HEK293T (cell line): ENCODE measurements at regions not wholly inside any gene's neighbourhood (a gene's known extent, or its start where the extent isn't known, plus 50 kb on each side); places are given as distances from the start of the nearest gene placed in this dataset.

Experiments
- BHLHE40 ChIP-seq: fragments of 450-650 bp; IDR thresholded peaks from 2 replicates; pipeline ENCODE4 v1.6.1; 2016; ENCODE audit warnings: mild to moderate bottlenecking, moderate library complexity, borderline replicate concordance
- FOXA1 ChIP-seq: fragments of 450-650 bp; IDR thresholded peaks from 2 replicates; pipeline ENCODE4 v1.6.1; 2016; ENCODE audit warnings: mild to moderate bottlenecking
- FOXK2 ChIP-seq: fragments of 450-650 bp; IDR thresholded peaks from 2 replicates; pipeline ENCODE4 v1.6.1; 2016; ENCODE audit warnings: mild to moderate bottlenecking
- FOXM1 ChIP-seq: fragments of 450-650 bp; IDR thresholded peaks from 2 replicates; pipeline ENCODE4 v1.6.1; 2017; ENCODE audit warnings: mild to moderate bottlenecking, borderline replicate concordance
- HDGF ChIP-seq: fragments of 450-650 bp; IDR thresholded peaks from 2 replicates; pipeline ENCODE4 v1.6.1; 2017; ENCODE audit warnings: antibody characterized with exemption, borderline replicate concordance
- LEF1 ChIP-seq: fragments of 450-650 bp; IDR thresholded peaks from 2 replicates; pipeline ENCODE4 v1.6.1; 2017; ENCODE audit warnings: mild to moderate bottlenecking, borderline replicate concordance
- SP1 ChIP-seq: fragments of 450-650 bp; IDR thresholded peaks from 2 replicates; pipeline ENCODE4 v1.6.1; 2017
- SUZ12 ChIP-seq: fragments of 450-650 bp; IDR thresholded peaks from 2 replicates; pipeline ENCODE4 v1.6.1; 2016; ENCODE audit warnings: mild to moderate bottlenecking
- TARDBP ChIP-seq: fragments of 450-650 bp; IDR thresholded peaks from 2 replicates; pipeline ENCODE4 v1.6.1; 2016
- TF ChIP-seq, protein P1 (sequence below): fragments of 450-650 bp; IDR thresholded peaks from 2 replicates; pipeline ENCODE4 v1.6.1; 2016

DNA sequence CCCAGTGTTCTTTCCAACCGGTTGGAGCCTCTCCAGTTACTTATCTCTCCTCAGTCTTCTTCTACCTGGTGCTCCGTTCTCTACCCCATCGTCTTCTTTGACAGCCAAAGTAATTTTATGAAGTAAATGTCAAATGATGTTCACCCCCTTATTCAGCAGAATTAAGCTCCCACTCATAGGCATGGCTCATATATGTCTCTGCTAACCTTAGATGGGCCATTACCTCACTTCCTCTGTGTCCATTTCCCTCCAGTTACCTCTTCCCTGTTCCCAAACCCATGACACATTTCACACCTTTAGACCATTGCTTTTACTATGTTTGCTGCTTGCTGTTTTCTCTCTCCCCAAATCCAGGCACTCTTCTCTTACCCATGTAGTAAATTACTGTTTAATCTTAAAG, 607.0 kb downstream of the RNF144A start:
- TF ChIP-seq SP1 (no peak), TARDBP (no peak), LEF1 (no peak), BHLHE40 (no peak), FOXA1 (no peak), FOXK2 (no peak), FOXM1 (no peak), SUZ12 (no peak), HDGF (no peak)
- TF ChIP-seq, protein P1, sequence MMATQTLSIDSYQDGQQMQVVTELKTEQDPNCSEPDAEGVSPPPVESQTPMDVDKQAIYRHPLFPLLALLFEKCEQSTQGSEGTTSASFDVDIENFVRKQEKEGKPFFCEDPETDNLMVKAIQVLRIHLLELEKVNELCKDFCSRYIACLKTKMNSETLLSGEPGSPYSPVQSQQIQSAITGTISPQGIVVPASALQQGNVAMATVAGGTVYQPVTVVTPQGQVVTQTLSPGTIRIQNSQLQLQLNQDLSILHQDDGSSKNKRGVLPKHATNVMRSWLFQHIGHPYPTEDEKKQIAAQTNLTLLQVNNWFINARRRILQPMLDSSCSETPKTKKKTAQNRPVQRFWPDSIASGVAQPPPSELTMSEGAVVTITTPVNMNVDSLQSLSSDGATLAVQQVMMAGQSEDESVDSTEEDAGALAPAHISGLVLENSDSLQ, result no peak
